Sigmoid colon (tissue), 4 donors: ENCODE measurements at regions not wholly inside any gene's neighbourhood (a gene's known extent, or its start where the extent isn't known, plus 50 kb on each side); places are given as distances from the start of the nearest gene placed in this dataset.

Experiments
- POLR2A ChIP-seq, 2 donors: fragments of 450-650 bp; IDR thresholded peaks; one replicate each; pipeline ENCODE4 v1.6.1; 2016; ENCODE audit warnings: antibody characterized with exemption in 2 of 2, mild to moderate bottlenecking in 2 of 2, moderate library complexity in 2 of 2
- POLR2AphosphoS5 ChIP-seq, 4 donors: sonication (generic); formaldehyde crosslinking; IDR thresholded peaks; one replicate each; pipeline ENCODE4 v1.6.1; 2017; ENCODE audit warnings: antibody characterized with exemption in 4 of 4
- TF ChIP-seq, protein P1 (sequence below), 4 experiments: fragments of 450-650 bp in 3 of 4; fragments of 200-600 bp in 1 of 4; IDR thresholded peaks; one replicate each; pipeline ENCODE4 v1.5.1; 2016 to 2019; ENCODE audit warnings: antibody characterized with exemption in 4 of 4, mild to moderate bottlenecking in 3 of 4, moderate library complexity in 2 of 4

DNA sequence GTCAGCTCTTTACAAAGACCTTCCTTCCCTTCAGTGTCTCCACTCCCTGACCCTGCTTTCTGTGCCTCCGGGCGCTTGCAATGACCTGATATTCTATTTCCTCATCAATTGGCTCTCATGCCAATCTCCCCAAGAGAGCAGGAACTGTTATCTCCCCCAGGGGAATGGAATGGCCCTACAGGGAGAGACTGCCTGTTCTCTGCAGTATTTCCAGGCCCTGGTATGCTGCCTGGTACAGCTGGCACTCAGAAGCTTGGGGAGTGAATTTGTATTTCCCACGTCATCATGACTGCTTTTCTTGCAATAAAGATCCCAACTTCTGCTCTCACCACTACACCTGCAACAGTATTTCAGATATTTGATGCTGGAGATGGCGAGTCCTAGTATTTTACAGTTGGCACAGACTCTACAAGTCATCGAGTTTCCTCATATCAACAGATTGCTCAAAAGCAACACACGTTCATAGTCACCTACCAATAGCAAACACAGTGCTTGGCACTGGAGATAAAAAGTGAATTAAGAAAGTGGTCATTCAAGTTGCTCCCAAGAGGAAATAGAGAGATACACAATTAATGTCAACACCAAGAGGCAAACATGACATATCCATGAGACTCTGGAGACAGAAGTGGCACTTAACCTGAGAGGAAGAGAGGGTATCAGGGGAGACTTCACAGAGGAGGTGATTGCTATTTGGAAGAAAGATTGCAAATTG is 90.5 kb upstream of the EGFL6 start:
- TF ChIP-seq, protein P1, sequence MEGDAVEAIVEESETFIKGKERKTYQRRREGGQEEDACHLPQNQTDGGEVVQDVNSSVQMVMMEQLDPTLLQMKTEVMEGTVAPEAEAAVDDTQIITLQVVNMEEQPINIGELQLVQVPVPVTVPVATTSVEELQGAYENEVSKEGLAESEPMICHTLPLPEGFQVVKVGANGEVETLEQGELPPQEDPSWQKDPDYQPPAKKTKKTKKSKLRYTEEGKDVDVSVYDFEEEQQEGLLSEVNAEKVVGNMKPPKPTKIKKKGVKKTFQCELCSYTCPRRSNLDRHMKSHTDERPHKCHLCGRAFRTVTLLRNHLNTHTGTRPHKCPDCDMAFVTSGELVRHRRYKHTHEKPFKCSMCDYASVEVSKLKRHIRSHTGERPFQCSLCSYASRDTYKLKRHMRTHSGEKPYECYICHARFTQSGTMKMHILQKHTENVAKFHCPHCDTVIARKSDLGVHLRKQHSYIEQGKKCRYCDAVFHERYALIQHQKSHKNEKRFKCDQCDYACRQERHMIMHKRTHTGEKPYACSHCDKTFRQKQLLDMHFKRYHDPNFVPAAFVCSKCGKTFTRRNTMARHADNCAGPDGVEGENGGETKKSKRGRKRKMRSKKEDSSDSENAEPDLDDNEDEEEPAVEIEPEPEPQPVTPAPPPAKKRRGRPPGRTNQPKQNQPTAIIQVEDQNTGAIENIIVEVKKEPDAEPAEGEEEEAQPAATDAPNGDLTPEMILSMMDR (IDR thresholded peaks at IDR 0.05) = no peak
- TF ChIP-seq POLR2A (IDR thresholded peaks at IDR 0.05) = no peak
- TF ChIP-seq POLR2AphosphoS5 (IDR thresholded peaks at IDR 0.05) = no peak
